Amygdala (tissue), 56 donors: ENCODE measurements at regions not wholly inside any gene's neighbourhood (a gene's known extent, or its start where the extent isn't known, plus 50 kb on each side); places are given as distances from the start of the nearest gene placed in this dataset.

Experiments
- DNase-seq, 56 donors: peaks; one replicate each; lab custom pipeline; 2025; lab: John Stamatoyannopoulos, UW

GRCh38 chr20:48571949-48572847, 255.6 kb downstream of the PREX1 start:
- no peak for DNase-seq

DNA sequence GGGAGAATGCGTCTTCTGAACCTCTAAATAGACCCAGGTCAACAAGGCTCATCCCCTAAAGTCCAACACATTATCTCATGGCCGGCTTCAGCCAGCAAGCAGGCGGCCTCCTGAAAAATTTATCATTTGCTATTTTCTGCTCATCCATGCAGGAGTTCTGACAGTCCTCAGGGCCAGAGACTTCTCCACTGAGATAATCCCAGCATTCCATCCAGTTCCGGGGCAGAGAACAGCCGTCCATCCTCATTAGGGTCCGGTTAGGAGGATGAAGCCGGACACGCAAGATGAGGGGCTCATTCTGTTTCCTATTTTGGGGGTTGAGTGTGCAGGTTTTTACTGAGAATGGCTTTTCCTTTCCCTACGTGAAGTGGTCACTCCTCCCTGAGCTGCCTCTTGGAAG, 258.1 kb downstream of the PREX1 start:
- no peak for DNase-seq

DNA sequence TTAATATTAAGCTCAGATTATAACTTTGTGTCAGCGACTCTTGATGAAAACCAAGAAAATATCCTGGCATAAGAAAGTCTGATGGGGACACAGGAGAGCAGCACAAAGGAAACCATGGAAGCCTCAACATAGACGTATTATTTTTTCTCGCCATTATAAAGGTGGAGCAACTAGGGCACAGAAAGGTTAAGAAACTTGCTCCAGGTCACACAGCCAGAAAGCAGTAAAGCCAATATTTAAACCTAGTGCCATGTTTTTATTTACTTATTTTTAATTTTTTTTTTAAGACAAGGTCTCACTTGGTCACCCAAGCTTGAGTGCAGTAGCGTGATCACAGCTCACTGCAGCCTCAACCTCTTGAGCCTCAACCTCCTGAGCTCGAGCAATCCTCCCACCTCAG, 259.3 kb downstream of the PREX1 start:
- no peak for DNase-seq

GRCh38 chr20:48567145-48567544, 260.7 kb downstream of the PREX1 start:
- DNase-seq = no peak

DNA sequence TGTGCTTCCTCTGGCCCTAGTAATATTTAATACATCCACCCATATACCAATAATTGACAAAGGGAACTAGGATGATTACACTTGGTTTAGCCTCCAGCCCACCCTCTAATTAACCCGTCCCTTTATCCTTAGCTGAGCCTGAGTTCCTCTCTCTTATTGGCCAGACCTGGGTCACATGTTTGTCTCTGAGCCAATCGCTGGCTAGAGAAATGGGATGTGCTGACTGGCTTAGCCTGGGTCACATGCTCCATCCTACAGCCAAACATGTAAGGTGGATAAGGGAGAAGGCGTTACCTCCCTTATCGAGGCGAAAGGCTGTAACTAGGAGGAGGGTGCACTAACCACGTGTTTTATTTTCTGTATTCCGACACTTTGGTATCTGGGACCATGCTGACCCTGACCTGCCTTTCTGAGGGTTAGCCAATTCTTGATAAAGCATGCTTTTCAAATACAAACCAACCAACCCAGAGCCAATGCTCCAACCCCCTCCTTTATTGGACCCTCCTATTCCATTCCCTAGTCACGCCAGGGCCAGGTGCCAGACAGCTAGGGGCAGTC, 262.7 kb downstream of the PREX1 start:
- no peak for DNase-seq

GRCh38 chr20:48563191-48563870, 264.5 kb downstream of the PREX1 start:
- DNase-seq = no peak

- no peak for DNase-seq
Measured at GRCh38 chr20:48562586-48563116, 265.1 kb downstream of the PREX1 start.

- DNase-seq = no peak
Measured at GRCh38 chr20:48558906-48559305, 268.9 kb downstream of the PREX1 start.

DNA sequence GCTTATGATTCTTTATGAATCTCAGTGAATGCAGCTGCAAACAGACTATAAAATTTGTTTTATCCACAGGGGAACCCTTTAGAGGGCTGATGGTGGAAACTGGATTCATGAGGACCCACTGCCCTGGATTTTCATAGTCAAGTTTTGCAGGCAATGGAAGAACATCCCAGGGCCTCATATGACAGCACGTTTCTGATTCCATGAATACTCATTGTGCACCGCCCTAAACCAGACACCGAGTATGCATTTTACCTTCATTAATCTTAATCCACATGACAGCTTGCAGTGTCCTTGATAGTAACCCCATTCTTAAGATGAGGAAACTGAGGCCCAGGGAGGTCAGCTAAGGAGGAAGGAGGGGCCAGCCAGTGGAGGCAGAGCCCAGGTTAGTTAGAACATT, 270.4 kb downstream of the PREX1 start:
- no peak for DNase-seq

DNA sequence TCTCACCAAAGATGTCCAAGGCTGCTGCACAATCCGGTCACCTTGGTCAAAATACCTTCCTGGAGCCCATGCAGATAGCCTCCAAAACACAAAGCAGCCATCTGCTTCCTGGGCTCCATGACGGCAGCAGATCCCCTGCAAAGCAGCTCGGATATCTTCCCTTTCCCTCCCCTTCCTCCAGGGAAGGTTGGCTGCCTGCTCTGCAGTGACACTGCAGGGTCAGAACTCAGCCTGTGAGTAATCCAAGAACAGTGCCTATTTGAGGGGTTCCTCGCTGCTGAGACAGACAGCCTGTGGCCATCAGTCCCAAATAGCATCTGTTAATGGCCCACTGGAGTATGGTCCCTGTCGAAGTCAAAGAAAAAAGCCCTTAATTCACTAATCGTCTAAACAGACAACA, 270.8 kb downstream of the PREX1 start:
- DNase-seq = no peak

GRCh38 chr20:48552550-48552949, 275.2 kb downstream of the PREX1 start:
- no peak for DNase-seq

- no peak for DNase-seq
Measured at GRCh38 chr20:48550814-48551213, 277.0 kb downstream of the PREX1 start.

DNA sequence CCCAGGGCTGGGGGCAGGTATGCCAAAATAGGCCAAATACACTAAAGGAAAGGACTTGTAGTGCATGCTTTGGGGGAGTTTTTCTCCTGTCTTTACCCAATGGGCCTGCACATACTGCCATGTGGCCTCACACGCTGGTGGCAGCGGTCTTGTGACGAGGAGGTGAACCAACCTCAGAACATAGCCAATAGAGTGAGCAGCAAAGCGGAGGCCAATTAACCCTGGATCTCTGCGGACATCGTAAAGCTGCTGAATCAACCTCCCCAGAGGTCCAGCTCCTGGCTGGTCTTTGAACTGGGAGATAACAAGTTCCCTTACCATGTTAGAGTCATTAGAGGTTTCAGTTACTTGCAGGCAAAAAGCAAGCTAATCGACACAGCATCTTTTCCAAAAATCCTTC, 280.1 kb downstream of the PREX1 start:
- no peak for DNase-seq

- no peak for DNase-seq
Measured at GRCh38 chr20:48544402-48545339, 283.1 kb downstream of the PREX1 start.

DNA sequence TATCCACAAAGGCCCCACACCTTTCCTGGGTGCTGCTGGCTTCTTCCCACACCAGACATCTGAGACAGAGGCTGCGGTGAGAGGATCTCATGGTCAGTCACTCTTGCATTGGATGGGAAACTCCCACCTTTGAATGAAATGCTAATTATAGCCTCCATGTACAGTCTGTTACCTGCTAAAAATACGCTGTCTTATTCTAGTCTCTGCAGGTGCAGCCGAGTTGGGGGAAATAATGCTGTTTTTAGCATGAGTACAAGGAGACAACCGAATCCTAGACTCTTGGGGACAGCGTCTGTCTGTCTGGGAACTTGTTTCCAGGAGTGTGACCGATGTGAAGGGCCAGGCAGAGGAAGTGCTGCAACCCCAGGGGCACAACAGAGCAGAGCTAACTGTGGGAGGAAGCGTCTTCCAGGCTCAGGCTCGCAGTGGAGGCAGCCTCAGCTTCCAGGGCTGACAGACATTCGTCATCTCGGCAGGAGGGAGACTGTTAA, 286.2 kb downstream of the PREX1 start:
- no peak for DNase-seq

- DNase-seq = no peak
Measured at GRCh38 chr20:48538856-48539255, 288.9 kb downstream of the PREX1 start.

DNA sequence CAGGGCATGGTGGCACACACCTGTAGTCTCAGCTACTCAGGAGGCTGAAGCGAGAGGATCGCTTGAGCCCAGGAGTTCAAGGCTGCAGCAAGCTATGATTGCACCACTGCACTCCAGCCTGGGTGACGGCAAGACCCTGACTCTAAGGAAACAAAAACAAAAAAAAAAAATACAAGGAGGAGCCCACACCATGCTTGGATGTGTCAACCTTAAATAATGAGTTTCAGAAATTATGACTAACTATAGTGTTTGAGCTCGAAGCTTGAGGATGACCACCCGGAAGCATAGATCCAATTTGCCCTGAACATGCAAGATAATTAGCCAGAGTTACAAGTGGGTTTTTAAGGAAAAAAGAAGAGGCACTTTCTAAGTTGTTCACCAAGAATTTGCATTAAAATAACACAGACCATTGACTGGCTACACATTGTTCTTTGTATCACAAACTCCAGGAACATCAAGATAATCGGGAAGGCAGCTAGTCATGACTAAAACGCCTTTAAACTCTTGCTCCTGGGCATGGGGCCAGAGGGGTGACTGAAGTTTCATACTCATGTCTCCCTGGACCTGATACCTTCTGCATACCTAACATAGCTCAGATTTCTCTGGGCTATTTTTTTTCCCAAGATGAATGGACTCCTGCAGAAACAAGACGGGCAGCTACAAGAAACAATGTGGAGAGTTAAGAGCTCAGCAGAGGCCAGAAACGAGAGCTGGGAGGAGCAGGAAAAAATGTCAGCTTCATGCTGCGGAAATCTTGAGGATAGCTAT, 289.6 kb downstream of the PREX1 start:
- no peak for DNase-seq

DNA sequence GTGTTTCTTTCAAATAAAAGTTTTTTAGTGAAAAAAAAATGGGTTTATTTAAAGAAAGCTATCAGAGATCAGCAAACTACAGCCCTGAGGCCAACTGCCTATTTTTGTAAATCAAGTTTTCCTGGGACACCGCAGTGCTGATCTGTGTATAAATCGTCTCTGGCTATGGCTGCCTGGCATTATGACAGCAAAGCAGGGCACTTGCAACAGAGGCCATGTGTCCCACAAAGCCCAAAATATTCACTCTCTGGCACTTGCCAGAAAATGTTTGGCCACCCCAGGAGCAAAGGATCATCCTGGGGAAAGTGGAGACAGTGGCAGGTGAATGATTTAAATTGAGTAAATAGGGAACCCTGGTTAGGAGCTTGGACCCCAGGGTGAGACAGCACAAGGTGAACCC, 291.6 kb downstream of the PREX1 start:
- no peak for DNase-seq

DNA sequence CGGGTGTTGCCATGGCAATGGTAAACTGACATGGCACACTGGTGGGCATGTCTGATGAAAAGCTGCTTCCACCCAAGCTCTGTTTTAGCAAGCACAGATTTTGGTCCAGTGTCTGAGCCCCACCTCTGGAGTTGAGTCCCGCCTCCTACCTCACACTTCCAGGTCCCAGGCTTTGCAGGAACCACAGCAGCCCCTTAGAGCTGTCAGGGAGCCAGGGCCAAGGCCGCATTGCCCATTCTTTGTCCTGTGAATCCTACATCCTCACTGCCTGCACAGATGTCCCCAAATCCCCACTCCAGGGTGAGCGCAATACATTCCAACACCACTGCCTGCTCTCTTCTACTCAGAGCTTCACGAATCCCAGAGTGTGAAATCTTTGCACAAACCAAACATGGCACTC, 292.2 kb downstream of the PREX1 start:
- DNase-seq = no peak
